K562 (cell line): ENCODE measurements at regions not wholly inside any gene's neighbourhood (a gene's known extent, or its start where the extent isn't known, plus 50 kb on each side); places are given as distances from the start of the nearest gene placed in this dataset.
A peak's percentile ranks its signal among the peaks of the same experiment; 100 is the strongest.

Source experiments
- ATAC-seq: fragments of 200-7000 bp; cut with Tn5 transposase; 3 replicates; pipeline ENCODE4 v1.9.1; 2020; ENCODE audit warnings: moderate library complexity
- BruUV-seq: library from RNA; stranded (reverse); fragments of 400-500 nt; replicated peaks from 2 replicates; lab custom pipeline; 2021; lab: Mats Ljungman, UMichigan
- CTCF ChIA-PET: fragments of 300-600 bp; formaldehyde crosslinking; extraction: SDS; loops from one replicate; lab custom pipeline; 2021; ENCODE audit warnings: low intra/inter-chr PET ratio; lab: Yijun Ruan, JAX
- POLR2A ChIA-PET: fragments of 300-600, 350-650 bp; sonication (Branson Sonifier 250); formaldehyde crosslinking; extraction: SDS; loops from one replicate; lab custom pipeline; 2021; ENCODE audit warnings: antibody characterized with exemption, inconsistent platforms; lab: Yijun Ruan, JAX
- DNase-seq, 4 experiments: peaks; one replicate each; pipeline versions ENCODE4 v3.0.0 to v3.0.0-alpha.2; 2011 to 2018; ENCODE audit warnings: low spot score in 3 of 4, mixed read lengths in 3 of 4; ENCODE audit errors: extremely low read depth in 1 of 4
- FAIRE-seq: peaks from 2 replicates; lab custom pipeline; 2011; peaks lifted over from hg19 to GRCh38; lab: Jason Lieb, UNC
- H2AFZ ChIP-seq: 2 replicates; pipeline ENCODE4 v1.6.0; 2011; ENCODE audit warnings: low read depth, low read length, control low read depth, inconsistent platforms
- H3K27ac ChIP-seq: fragments of 200-600 bp; 3 replicates; pipeline ENCODE4 v1.8.0; 2011; ENCODE audit warnings: low read depth, mild to moderate bottlenecking, control low read depth, inconsistent platforms, low read length, moderate library complexity, mixed read lengths; ENCODE audit errors: extremely low read depth
- H3K27me3 ChIP-seq, 2 experiments: fragments of 300-600 bp in 1 of 2; 2 replicates in 1 of 2; 3 replicates in 1 of 2; pipeline versions ENCODE4 v1.6.0 to v1.8.0; 2011; ENCODE audit warnings: inconsistent platforms in 2 of 2, low read length in 2 of 2, mild to moderate bottlenecking in 1 of 2, mixed read lengths in 1 of 2, moderate library complexity in 1 of 2; ENCODE audit not compliant: control insufficient read depth in 2 of 2, insufficient read depth in 2 of 2
- H3K36me3 ChIP-seq: fragments of 300-600 bp; 3 replicates; pipeline ENCODE4 v1.8.0; 2011; ENCODE audit warnings: mild to moderate bottlenecking, low read length, inconsistent platforms; ENCODE audit not compliant: control insufficient read depth, insufficient read depth
- H3K4me1 ChIP-seq, 2 experiments: fragments of 200-600 bp in 1 of 2; replicated peaks in 1 of 2; 2 replicates in 1 of 2; 3 replicates in 1 of 2; pipeline versions ENCODE4 v1.5.1 to v1.8.0; 2011; ENCODE audit warnings: inconsistent platforms in 2 of 2, low read length in 2 of 2, mild to moderate bottlenecking in 1 of 2, mixed read lengths in 1 of 2, moderate library complexity in 1 of 2; ENCODE audit not compliant: control insufficient read depth in 2 of 2, insufficient read depth in 2 of 2
- H3K4me2 ChIP-seq: 2 replicates; pipeline ENCODE4 v1.6.1; 2011; ENCODE audit warnings: low read length, control low read depth, inconsistent platforms, mixed read lengths; ENCODE audit not compliant: insufficient read depth
- H3K4me3 ChIP-seq: fragments of 200-600 bp; sonication (generic), shearing (Covaris generic); 2 replicates; pipeline ENCODE4 v1.5.1; 2016; ENCODE audit warnings: control low read depth, inconsistent platforms
- H3K79me2 ChIP-seq: fragments of 200-600 bp; 3 replicates; pipeline ENCODE4 v1.8.0; 2011; ENCODE audit warnings: low read length, inconsistent platforms; ENCODE audit not compliant: control insufficient read depth, insufficient read depth
- H3K9ac ChIP-seq, 2 experiments: 2 replicates each; pipeline versions ENCODE4 v1.6.0 to v1.6.1; 2011; ENCODE audit warnings: low read depth in 2 of 2, low read length in 2 of 2, control low read depth in 1 of 2, inconsistent platforms in 1 of 2, mild to moderate bottlenecking in 1 of 2, mixed read lengths in 1 of 2; ENCODE audit not compliant: insufficient read depth in 1 of 2
- H3K9me1 ChIP-seq: one replicate; pipeline ENCODE4 v1.6.0; 2011; ENCODE audit warnings: inconsistent platforms, mild to moderate bottlenecking, low read length, moderate library complexity; ENCODE audit not compliant: control insufficient read depth, insufficient read depth
- H3K9me3 ChIP-seq: replicated peaks from 2 replicates; pipeline ENCODE4 v1.5.1; 2011; ENCODE audit warnings: low read depth, low read length, inconsistent platforms; ENCODE audit not compliant: control insufficient read depth, insufficient read depth
- H4K20me1 ChIP-seq: replicated peaks from 2 replicates; pipeline ENCODE4 v1.6.1; 2011; ENCODE audit warnings: low read length, inconsistent platforms, mixed read lengths; ENCODE audit not compliant: control insufficient read depth, insufficient read depth
- ARHGAP35 ChIP-seq: fragments of 450-650 bp; IDR thresholded peaks from 2 replicates; pipeline ENCODE4 v1.6.1; 2018; ENCODE audit not compliant: partially characterized antibody
- ERF ChIP-seq: fragments of 450-650 bp; formaldehyde crosslinking; IDR thresholded peaks from 2 replicates; pipeline ENCODE4 v1.4.0; 2020; ENCODE audit warnings: mild to moderate bottlenecking, mixed read lengths
- ESRRA ChIP-seq: fragments of 450-650 bp; IDR thresholded peaks from 2 replicates; pipeline ENCODE4 v1.6.1; 2014; ENCODE audit warnings: low read depth, mild to moderate bottlenecking, moderate library complexity, borderline replicate concordance
- FOXA1 ChIP-seq: fragments of 450-650 bp; IDR thresholded peaks from 2 replicates; pipeline ENCODE4 v1.6.1; 2016; ENCODE audit warnings: mild to moderate bottlenecking, borderline replicate concordance
- HNRNPK ChIP-seq: fragments of 200-400 bp; formaldehyde crosslinking; IDR thresholded peaks from one replicate; pipeline ENCODE4 v1.6.1; 2018; ENCODE audit warnings: mild to moderate bottlenecking, low read depth, low read length; ENCODE audit not compliant: poor library complexity, severe bottlenecking
- ZNF324 ChIP-seq: fragments of 250-450 bp; sonication (Bioruptor Pico); IDR thresholded peaks from 2 replicates; pipeline ENCODE4 v1.4.0; 2020; ENCODE audit warnings: mild to moderate bottlenecking
- ZNF740 ChIP-seq, 3 experiments: fragments of 200-800 bp in 1 of 3; sonication (Bioruptor generic) in 1 of 3; sonication (generic) in 1 of 3; formaldehyde crosslinking in 1 of 3; IDR thresholded peaks; 2 replicates each; pipeline versions ENCODE4 v1.6.1 to v1.8.0; 2016 to 2022; ENCODE audit warnings: mild to moderate bottlenecking in 2 of 3, missing compliant biosample characterization in 2 of 3, missing genetic modification characterization in 2 of 3, missing genetic modification reagents in 1 of 3
- WGBS: fragments of 100-300 bp; shearing (Covaris generic); methylation state at CpG from one replicate; pipeline ENCODE4 v1.1.6; 2016; ENCODE audit warnings: low coverage, mixed read lengths; ENCODE audit not compliant: insufficient coverage; ENCODE audit errors: missing lambda C conversion rate; 5-methylcytosine and 5-hydroxymethylcytosine counted together
- in situ Hi-C: fragments of 300-500 bp; cut with MboI; formaldehyde crosslinking; loops from 4 replicates; pipeline ENCODE4 v1.15.0; 2018; ENCODE audit warnings: inconsistent platforms, mixed read lengths
- intact Hi-C: fragments of 100-400 bp; cut with micrococcal nuclease; formaldehyde crosslinking; loops from 2 replicates; pipeline ENCODE4 v1.14.2; 2022

- ATAC-seq (no peak), DNase-seq (no peak), FAIRE-seq (peak; percentile 26)
- H3K79me2 ChIP-seq, result no peaks in the 10 kb centered on the region
- BruUV-seq, result no TSS peak
- in situ Hi-C loops, result no loop called here
- no peaks in the 10 kb centered on the region for H3K9me3 ChIP-seq
- H3K27me3 ChIP-seq, result no peaks in the 10 kb centered on the region
- TF ChIP-seq ERF (no peak), HNRNPK (no peak), ZNF740 (CRISPR knock-in tag; IDR thresholded peaks at IDR 0.05) (no peak), ZNF740 (tag; IDR thresholded peaks at IDR 0.05) (no peak), ESRRA (no peak), ZNF324 (CRISPR knock-in tag) (no peak), FOXA1 (no peak), ARHGAP35 (no peak)
- no peak overlapping the region for H2AFZ ChIP-seq
- H3K36me3 ChIP-seq, result no peaks in the 10 kb centered on the region
- H4K20me1 ChIP-seq, result no peaks in the 10 kb centered on the region
- no peak overlapping the region for H3K4me3 ChIP-seq
- H3K27ac ChIP-seq, result no peak overlapping the region
- H3K9ac ChIP-seq, result no peak overlapping the region
- ChIA-PET POLR2A (interaction anchor here (0.8 kb wide), 1 partner anchor 710 kb away, joined by 4 read pairs; no protein-coding TSS in a partner anchor), CTCF (no interaction called here)
- H3K9me1 ChIP-seq, result no peaks in the 10 kb centered on the region
- H3K4me1 ChIP-seq, result no peaks in the 10 kb centered on the region
- WGBS, result 1% methylated on average over 5 of the region's 5 CpGs
- intact Hi-C loops, result no loop called here
- no peak overlapping the region for H3K4me2 ChIP-seq
These were observed 1456.1 kb downstream of the BRINP3 start for GRCh38 chr1:189021577-189021976.
